Panc1 (cell line): ENCODE measurements at regions not wholly inside any gene's neighbourhood (a gene's known extent, or its start where the extent isn't known, plus 50 kb on each side); places are given as distances from the start of the nearest gene placed in this dataset.

Experiments used
- SIN3A ChIP-seq: IDR thresholded peaks from 2 replicates; pipeline ENCODE4 v1.6.1; 2012; ENCODE audit warnings: low read depth, mild to moderate bottlenecking, low read length, moderate library complexity, borderline replicate concordance; ENCODE audit not compliant: insufficient read depth
- TF ChIP-seq, protein P1 (sequence below): fragments of 450-650 bp; IDR thresholded peaks from 2 replicates; pipeline ENCODE4 v1.5.1; 2017; ENCODE audit warnings: mild to moderate bottlenecking

DNA sequence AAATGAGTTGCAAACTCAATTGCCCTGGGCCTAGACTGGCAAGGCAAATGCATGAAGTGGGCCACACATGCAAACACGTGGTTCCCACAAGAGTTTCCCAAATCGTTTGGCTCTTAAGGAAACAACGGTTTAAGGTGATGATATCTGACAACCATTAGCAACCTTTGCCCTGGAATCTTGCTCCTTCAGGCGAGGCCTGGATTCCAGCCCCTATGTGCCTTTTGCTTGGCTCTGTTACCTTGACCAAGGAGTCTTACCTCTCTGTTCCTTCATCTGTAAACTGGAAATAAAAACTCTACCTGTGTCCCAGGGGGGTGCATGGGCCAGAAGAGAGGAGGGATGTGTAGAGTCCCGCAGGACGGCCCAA, 72.1 kb upstream of the CASZ1 start:
- TF ChIP-seq, protein P1, sequence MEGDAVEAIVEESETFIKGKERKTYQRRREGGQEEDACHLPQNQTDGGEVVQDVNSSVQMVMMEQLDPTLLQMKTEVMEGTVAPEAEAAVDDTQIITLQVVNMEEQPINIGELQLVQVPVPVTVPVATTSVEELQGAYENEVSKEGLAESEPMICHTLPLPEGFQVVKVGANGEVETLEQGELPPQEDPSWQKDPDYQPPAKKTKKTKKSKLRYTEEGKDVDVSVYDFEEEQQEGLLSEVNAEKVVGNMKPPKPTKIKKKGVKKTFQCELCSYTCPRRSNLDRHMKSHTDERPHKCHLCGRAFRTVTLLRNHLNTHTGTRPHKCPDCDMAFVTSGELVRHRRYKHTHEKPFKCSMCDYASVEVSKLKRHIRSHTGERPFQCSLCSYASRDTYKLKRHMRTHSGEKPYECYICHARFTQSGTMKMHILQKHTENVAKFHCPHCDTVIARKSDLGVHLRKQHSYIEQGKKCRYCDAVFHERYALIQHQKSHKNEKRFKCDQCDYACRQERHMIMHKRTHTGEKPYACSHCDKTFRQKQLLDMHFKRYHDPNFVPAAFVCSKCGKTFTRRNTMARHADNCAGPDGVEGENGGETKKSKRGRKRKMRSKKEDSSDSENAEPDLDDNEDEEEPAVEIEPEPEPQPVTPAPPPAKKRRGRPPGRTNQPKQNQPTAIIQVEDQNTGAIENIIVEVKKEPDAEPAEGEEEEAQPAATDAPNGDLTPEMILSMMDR: no peak
- no peak for TF ChIP-seq SIN3A
